Left lung (tissue), 4 donors: ENCODE measurements at regions not wholly inside any gene's neighbourhood (a gene's known extent, or its start where the extent isn't known, plus 50 kb on each side); places are given as distances from the start of the nearest gene placed in this dataset.

Experiments used
- ATAC-seq: fragments of 200-7000 bp; cut with Tn5 transposase; one replicate; pipeline ENCODE4 v1.9.1; 2020; ENCODE audit warnings: moderate library complexity
- DNase-seq, 4 donors: peaks; one replicate each; pipeline ENCODE4 v3.0.0-alpha.2; 2013 to 2020
- H3K27ac ChIP-seq, 2 donors: fragments of 200-600 bp; sonication (generic) in 1 of 2; one replicate each; pipeline versions ENCODE4 v1.5.0 to v1.8.0; 2020 to 2021
- H3K27me3 ChIP-seq, 2 donors: fragments of 200-600 bp; sonication (generic) in 1 of 2; one replicate each; pipeline versions ENCODE4 v1.5.0 to v1.8.0; 2020 to 2021
- H3K36me3 ChIP-seq, 2 donors: fragments of 200-600 bp; sonication (generic) in 1 of 2; one replicate each; pipeline versions ENCODE4 v1.5.0 to v1.8.0; 2020 to 2021
- H3K4me1 ChIP-seq, 2 donors: fragments of 200-600 bp; one replicate each; pipeline ENCODE4 v1.8.0; 2021
- H3K4me3 ChIP-seq, 2 donors: fragments of 200-600 bp; sonication (generic) in 1 of 2; one replicate each; pipeline versions ENCODE4 v1.5.0 to v1.8.0; 2020 to 2021; ENCODE audit warnings: mild to moderate bottlenecking in 1 of 2
- H3K9me3 ChIP-seq, 2 donors: fragments of 200-600 bp; sonication (generic) in 1 of 2; one replicate each; pipeline versions ENCODE4 v1.5.0 to v1.8.0; 2020 to 2021
- intact Hi-C, 2 donors: fragments of 100-400 bp; cut with DNase I; formaldehyde crosslinking; loops; one replicate each; pipeline versions ENCODE4 v1.11.2 to v1.14.2; 2022
- TF ChIP-seq, protein P1 (sequence below), 2 donors: fragments of 200-600 bp; sonication (generic) in 1 of 2; IDR thresholded peaks; one replicate each; pipeline versions ENCODE4 v1.5.0 to v1.8.0; 2021; ENCODE audit warnings: antibody characterized with exemption in 2 of 2
- donor health status: DM: no; HTN: yes; CAD: no.
- donor health status: DM: no; HTN: no; CAD: no.

DNA sequence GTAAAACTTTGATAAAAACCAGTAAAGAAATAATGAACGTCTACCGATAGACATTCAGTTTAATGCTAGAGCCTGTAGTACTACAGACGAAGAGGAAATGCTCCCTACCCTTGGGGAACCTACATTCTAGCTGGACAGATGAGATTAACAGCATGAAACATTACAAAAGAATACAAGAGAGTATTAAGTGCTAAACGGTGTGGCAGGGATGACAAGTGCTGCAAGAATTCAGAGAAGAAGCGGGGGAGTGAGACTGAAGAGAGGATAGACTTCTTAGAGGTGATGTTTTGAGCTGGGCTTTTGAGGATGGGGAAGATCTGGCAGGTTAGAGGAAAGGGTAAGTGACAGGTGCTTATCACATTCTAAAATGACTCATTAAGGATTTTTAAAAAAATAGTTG, 52.6 kb upstream of the ESX1 start:
- intact Hi-C loops: no loop called here
- Histone ChIP-seq H3K27ac (no peak overlapping the region), H3K27me3 (no peaks in the 10 kb centered on the region), H3K36me3 (no peaks in the 10 kb centered on the region), H3K9me3 (no peaks in the 10 kb centered on the region), H3K4me1 (no peaks in the 10 kb centered on the region), H3K4me3 (no peak overlapping the region)
- ATAC-seq (no peak), DNase-seq (no peak)
- TF ChIP-seq, protein P1, sequence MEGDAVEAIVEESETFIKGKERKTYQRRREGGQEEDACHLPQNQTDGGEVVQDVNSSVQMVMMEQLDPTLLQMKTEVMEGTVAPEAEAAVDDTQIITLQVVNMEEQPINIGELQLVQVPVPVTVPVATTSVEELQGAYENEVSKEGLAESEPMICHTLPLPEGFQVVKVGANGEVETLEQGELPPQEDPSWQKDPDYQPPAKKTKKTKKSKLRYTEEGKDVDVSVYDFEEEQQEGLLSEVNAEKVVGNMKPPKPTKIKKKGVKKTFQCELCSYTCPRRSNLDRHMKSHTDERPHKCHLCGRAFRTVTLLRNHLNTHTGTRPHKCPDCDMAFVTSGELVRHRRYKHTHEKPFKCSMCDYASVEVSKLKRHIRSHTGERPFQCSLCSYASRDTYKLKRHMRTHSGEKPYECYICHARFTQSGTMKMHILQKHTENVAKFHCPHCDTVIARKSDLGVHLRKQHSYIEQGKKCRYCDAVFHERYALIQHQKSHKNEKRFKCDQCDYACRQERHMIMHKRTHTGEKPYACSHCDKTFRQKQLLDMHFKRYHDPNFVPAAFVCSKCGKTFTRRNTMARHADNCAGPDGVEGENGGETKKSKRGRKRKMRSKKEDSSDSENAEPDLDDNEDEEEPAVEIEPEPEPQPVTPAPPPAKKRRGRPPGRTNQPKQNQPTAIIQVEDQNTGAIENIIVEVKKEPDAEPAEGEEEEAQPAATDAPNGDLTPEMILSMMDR (IDR thresholded peaks at IDR 0.05): no peak

DNA sequence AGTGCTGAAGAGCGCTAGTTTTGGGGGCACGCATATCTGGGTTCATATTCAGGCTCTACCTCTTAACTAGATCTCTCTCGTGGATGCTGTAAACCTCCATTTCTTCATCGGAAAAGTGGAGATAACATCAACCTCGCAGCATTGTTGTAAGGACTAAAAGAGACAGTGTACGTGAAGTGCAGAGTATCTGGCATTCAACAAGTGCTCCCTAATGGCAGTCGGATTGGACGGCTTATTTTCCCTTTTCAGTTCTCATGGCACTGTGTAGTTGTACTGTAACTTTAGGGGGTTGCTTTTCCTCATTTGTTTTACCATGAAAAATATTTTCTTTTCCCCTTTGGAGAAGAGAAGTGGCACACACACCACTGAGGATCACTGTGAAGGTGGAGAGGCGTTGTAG, 51.4 kb upstream of the ESX1 start:
- DNase-seq (no peak), ATAC-seq (no peak)
- Histone ChIP-seq H3K4me1 (no peaks in the 10 kb centered on the region), H3K9me3 (no peaks in the 10 kb centered on the region), H3K4me3 (no peak overlapping the region), H3K27me3 (no peaks in the 10 kb centered on the region), H3K36me3 (no peaks in the 10 kb centered on the region), H3K27ac (no peak overlapping the region)
- intact Hi-C loops: no loop called here
- TF ChIP-seq, protein P1 (IDR thresholded peaks at IDR 0.05): no peak
